K562 (cell line): ENCODE measurements at regions not wholly inside any gene's neighbourhood (a gene's known extent, or its start where the extent isn't known, plus 50 kb on each side); places are given as distances from the start of the nearest gene placed in this dataset.

Experiments
- ATAC-seq: fragments of 200-7000 bp; cut with Tn5 transposase; 3 replicates; pipeline ENCODE4 v1.9.1; 2020; ENCODE audit warnings: moderate library complexity
- BruUV-seq: library from RNA; stranded (reverse); fragments of 400-500 nt; replicated peaks from 2 replicates; lab custom pipeline; 2021; lab: Mats Ljungman, UMichigan
- CTCF ChIA-PET: fragments of 300-600 bp; formaldehyde crosslinking; extraction: SDS; loops from one replicate; lab custom pipeline; 2021; ENCODE audit warnings: low intra/inter-chr PET ratio; lab: Yijun Ruan, JAX
- POLR2A ChIA-PET: fragments of 300-600, 350-650 bp; sonication (Branson Sonifier 250); formaldehyde crosslinking; extraction: SDS; loops from one replicate; lab custom pipeline; 2021; ENCODE audit warnings: antibody characterized with exemption, inconsistent platforms; lab: Yijun Ruan, JAX
- DNase-seq, 4 experiments: peaks; one replicate each; pipeline versions ENCODE4 v3.0.0 to v3.0.0-alpha.2; 2011 to 2018; ENCODE audit warnings: low spot score in 3 of 4, mixed read lengths in 3 of 4; ENCODE audit errors: extremely low read depth in 1 of 4
- FAIRE-seq: peaks from 2 replicates; lab custom pipeline; 2011; peaks lifted over from hg19 to GRCh38; lab: Jason Lieb, UNC
- H2AFZ ChIP-seq: 2 replicates; pipeline ENCODE4 v1.6.0; 2011; ENCODE audit warnings: low read depth, low read length, control low read depth, inconsistent platforms
- H3K27ac ChIP-seq: fragments of 200-600 bp; 3 replicates; pipeline ENCODE4 v1.8.0; 2011; ENCODE audit warnings: low read depth, mild to moderate bottlenecking, control low read depth, inconsistent platforms, low read length, moderate library complexity, mixed read lengths; ENCODE audit errors: extremely low read depth
- H3K27me3 ChIP-seq, 2 experiments: fragments of 300-600 bp in 1 of 2; 2 replicates in 1 of 2; 3 replicates in 1 of 2; pipeline versions ENCODE4 v1.6.0 to v1.8.0; 2011; ENCODE audit warnings: inconsistent platforms in 2 of 2, low read length in 2 of 2, mild to moderate bottlenecking in 1 of 2, mixed read lengths in 1 of 2, moderate library complexity in 1 of 2; ENCODE audit not compliant: control insufficient read depth in 2 of 2, insufficient read depth in 2 of 2
- H3K36me3 ChIP-seq: fragments of 300-600 bp; 3 replicates; pipeline ENCODE4 v1.8.0; 2011; ENCODE audit warnings: mild to moderate bottlenecking, low read length, inconsistent platforms; ENCODE audit not compliant: control insufficient read depth, insufficient read depth
- H3K4me1 ChIP-seq, 2 experiments: fragments of 200-600 bp in 1 of 2; replicated peaks in 1 of 2; 2 replicates in 1 of 2; 3 replicates in 1 of 2; pipeline versions ENCODE4 v1.5.1 to v1.8.0; 2011; ENCODE audit warnings: inconsistent platforms in 2 of 2, low read length in 2 of 2, mild to moderate bottlenecking in 1 of 2, mixed read lengths in 1 of 2, moderate library complexity in 1 of 2; ENCODE audit not compliant: control insufficient read depth in 2 of 2, insufficient read depth in 2 of 2
- H3K4me2 ChIP-seq: 2 replicates; pipeline ENCODE4 v1.6.1; 2011; ENCODE audit warnings: low read length, control low read depth, inconsistent platforms, mixed read lengths; ENCODE audit not compliant: insufficient read depth
- H3K4me3 ChIP-seq: fragments of 200-600 bp; sonication (generic), shearing (Covaris generic); 2 replicates; pipeline ENCODE4 v1.5.1; 2016; ENCODE audit warnings: control low read depth, inconsistent platforms
- H3K79me2 ChIP-seq: fragments of 200-600 bp; 3 replicates; pipeline ENCODE4 v1.8.0; 2011; ENCODE audit warnings: low read length, inconsistent platforms; ENCODE audit not compliant: control insufficient read depth, insufficient read depth
- H3K9ac ChIP-seq, 2 experiments: 2 replicates each; pipeline versions ENCODE4 v1.6.0 to v1.6.1; 2011; ENCODE audit warnings: low read depth in 2 of 2, low read length in 2 of 2, control low read depth in 1 of 2, inconsistent platforms in 1 of 2, mild to moderate bottlenecking in 1 of 2, mixed read lengths in 1 of 2; ENCODE audit not compliant: insufficient read depth in 1 of 2
- H3K9me1 ChIP-seq: one replicate; pipeline ENCODE4 v1.6.0; 2011; ENCODE audit warnings: inconsistent platforms, mild to moderate bottlenecking, low read length, moderate library complexity; ENCODE audit not compliant: control insufficient read depth, insufficient read depth
- H3K9me3 ChIP-seq: replicated peaks from 2 replicates; pipeline ENCODE4 v1.5.1; 2011; ENCODE audit warnings: low read depth, low read length, inconsistent platforms; ENCODE audit not compliant: control insufficient read depth, insufficient read depth
- H4K20me1 ChIP-seq: replicated peaks from 2 replicates; pipeline ENCODE4 v1.6.1; 2011; ENCODE audit warnings: low read length, inconsistent platforms, mixed read lengths; ENCODE audit not compliant: control insufficient read depth, insufficient read depth
- BRF1 ChIP-seq: IDR thresholded peaks from 3 replicates; pipeline ENCODE4 v1.6.1; 2011; ENCODE audit warnings: borderline replicate concordance, mild to moderate bottlenecking; ENCODE audit not compliant: insufficient read length; ENCODE audit errors: extremely low read depth
- CBX8 ChIP-seq: fragments of 200-600 bp; sonication (generic); IDR thresholded peaks from 2 replicates; pipeline ENCODE4 v1.6.1; 2012; ENCODE audit warnings: borderline replicate concordance, mixed run types, low read depth, mild to moderate bottlenecking, moderate library complexity, mixed read lengths, low read length, control low read depth, inconsistent platforms; ENCODE audit not compliant: poor library complexity, severe bottlenecking; ENCODE audit errors: extremely low read depth
- E2F5 ChIP-seq: sonication (generic); formaldehyde crosslinking; IDR thresholded peaks from 2 replicates; pipeline ENCODE4 v1.8.0; 2022; ENCODE audit warnings: mild to moderate bottlenecking, missing genetic modification reagents
- GATA2 ChIP-seq: sonication (generic); formaldehyde crosslinking; IDR thresholded peaks from 2 replicates; pipeline ENCODE4 v1.4.0; 2020; ENCODE audit warnings: mild to moderate bottlenecking, missing genetic modification reagents
- KLF13 ChIP-seq: fragments of 450-650 bp; IDR thresholded peaks from 2 replicates; pipeline ENCODE4 v1.6.1; 2016; ENCODE audit warnings: missing genetic modification characterization, low read depth, mild to moderate bottlenecking, missing compliant biosample characterization, moderate library complexity, borderline replicate concordance
- PURB ChIP-seq: sonication (generic); formaldehyde crosslinking; IDR thresholded peaks from 2 replicates; pipeline ENCODE4 v1.9.0; 2021; ENCODE audit warnings: low read depth, mild to moderate bottlenecking, missing genetic modification reagents
- ZNF57 ChIP-seq: fragments of 450-650 bp; formaldehyde crosslinking; IDR thresholded peaks from 2 replicates; pipeline ENCODE4 v1.4.0; 2020; ENCODE audit warnings: mild to moderate bottlenecking, moderate library complexity
- ZNF696 ChIP-seq: fragments of 250-450 bp; sonication (Bioruptor Pico); conservative IDR thresholded peaks from 2 replicates; pipeline ENCODE4 v1.4.0; 2020; ENCODE audit warnings: mild to moderate bottlenecking, moderate library complexity
- WGBS: fragments of 100-300 bp; shearing (Covaris generic); methylation state at CpG from one replicate; pipeline ENCODE4 v1.1.6; 2016; ENCODE audit warnings: low coverage, mixed read lengths; ENCODE audit not compliant: insufficient coverage; ENCODE audit errors: missing lambda C conversion rate; 5-methylcytosine and 5-hydroxymethylcytosine counted together
- in situ Hi-C: fragments of 300-500 bp; cut with MboI; formaldehyde crosslinking; loops from 4 replicates; pipeline ENCODE4 v1.15.0; 2018; ENCODE audit warnings: inconsistent platforms, mixed read lengths
- intact Hi-C: fragments of 100-400 bp; cut with micrococcal nuclease; formaldehyde crosslinking; loops from 2 replicates; pipeline ENCODE4 v1.14.2; 2022
- TF ChIP-seq, protein P1 (sequence below): fragments of 250-450 bp; sonication (Bioruptor Pico); IDR thresholded peaks from 2 replicates; pipeline ENCODE4 v1.5.0; 2021; ENCODE audit warnings: mild to moderate bottlenecking, moderate library complexity
- TF ChIP-seq, protein P2 (sequence below): IDR thresholded peaks from 3 replicates; pipeline ENCODE4 v1.6.1; 2011; ENCODE audit warnings: borderline replicate concordance, mild to moderate bottlenecking, moderate library complexity; ENCODE audit not compliant: insufficient read length; ENCODE audit errors: extremely low read depth
- TF ChIP-seq, protein P3 (sequence below): sonication (generic); formaldehyde crosslinking; IDR thresholded peaks from 2 replicates; pipeline ENCODE4 v1.8.1; 2022; ENCODE audit warnings: missing genetic modification reagents

- H3K27ac ChIP-seq: no peak overlapping the region
- no TSS peak for BruUV-seq
- FAIRE-seq: no peak
Measured at GRCh38 chr14:43669355-43669754, 837.7 kb downstream of the FSCB start.

More at GRCh38 chr14:43669355-43669754, 837.7 kb downstream of the FSCB start:
- Histone ChIP-seq H3K79me2 (no peaks in the 10 kb centered on the region), H2AFZ (no peak overlapping the region), H3K9ac (no peak overlapping the region), H3K4me3 (no peak overlapping the region), H3K4me1 (no peaks in the 10 kb centered on the region), H3K36me3 (no peaks in the 10 kb centered on the region), H3K4me2 (no peak overlapping the region), H3K27me3 (no peaks in the 10 kb centered on the region), H3K9me1 (no peaks in the 10 kb centered on the region), H4K20me1 (no peaks in the 10 kb centered on the region), H3K9me3 (no peaks in the 10 kb centered on the region)
- 0% methylated on average over 1 of the region's 1 CpG for WGBS
- in situ Hi-C loops: no loop called here
- DNase-seq: no peak
- TF ChIP-seq BRF1: no peak
- TF ChIP-seq CBX8: no peak
- TF ChIP-seq, protein P1, sequence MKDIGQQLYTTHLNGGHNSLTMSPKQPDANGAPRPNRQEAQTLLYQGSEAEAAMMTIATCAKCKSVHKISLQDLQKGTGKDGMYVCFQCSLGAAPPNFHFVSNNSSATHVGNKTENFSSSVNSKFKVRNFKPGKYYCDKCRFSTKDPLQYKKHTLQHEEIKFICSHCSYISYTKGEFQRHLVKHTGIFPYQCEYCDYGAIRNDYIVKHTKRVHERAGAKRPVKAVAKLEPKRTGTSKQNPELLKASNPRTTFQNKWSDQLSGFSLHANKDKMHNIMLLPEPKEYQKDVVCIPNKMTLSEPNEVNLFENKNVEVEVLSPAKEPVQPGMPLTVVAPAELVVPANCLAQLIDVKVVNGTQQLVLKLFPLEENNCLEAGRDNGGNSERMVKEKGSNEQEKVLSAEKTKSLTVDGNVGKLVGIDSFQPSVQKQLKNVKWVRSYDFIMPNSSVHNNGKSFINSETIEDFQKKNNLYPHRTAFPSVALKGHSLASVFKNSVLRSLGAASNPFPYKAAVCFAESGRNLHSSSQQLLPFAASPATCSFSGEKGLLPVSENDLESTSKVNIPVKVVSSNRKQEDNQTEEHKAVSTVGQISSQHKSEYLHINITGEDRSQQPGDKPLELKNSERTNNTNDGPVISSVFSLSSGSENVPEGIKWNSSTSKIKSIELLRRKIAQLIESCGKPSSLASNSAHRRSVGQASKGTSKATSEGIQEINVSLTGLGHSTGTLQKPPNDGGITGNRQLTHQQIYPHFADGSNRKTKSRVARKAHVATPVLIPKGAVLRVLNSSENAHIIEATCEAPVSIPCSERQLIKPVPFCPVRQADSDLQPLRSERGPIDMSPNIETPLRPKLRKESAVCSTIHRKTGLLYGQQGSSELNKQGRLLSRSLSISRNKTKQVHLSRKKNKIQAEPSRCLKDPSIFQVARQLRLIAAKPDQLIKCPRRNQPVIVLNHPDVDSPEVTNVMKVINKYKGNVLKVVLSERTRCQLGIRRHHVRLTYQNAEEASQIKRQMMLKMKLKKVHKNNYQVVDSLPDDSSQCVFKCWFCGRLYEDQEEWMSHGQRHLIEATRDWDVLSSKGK (CRISPR knock-in tag): no peak
- no peak for TF ChIP-seq KLF13 (tag)
- no peak for TF ChIP-seq PURB (CRISPR knock-in tag)
- no peak for TF ChIP-seq GATA2 (CRISPR knock-in tag)
- TF ChIP-seq, protein P2, sequence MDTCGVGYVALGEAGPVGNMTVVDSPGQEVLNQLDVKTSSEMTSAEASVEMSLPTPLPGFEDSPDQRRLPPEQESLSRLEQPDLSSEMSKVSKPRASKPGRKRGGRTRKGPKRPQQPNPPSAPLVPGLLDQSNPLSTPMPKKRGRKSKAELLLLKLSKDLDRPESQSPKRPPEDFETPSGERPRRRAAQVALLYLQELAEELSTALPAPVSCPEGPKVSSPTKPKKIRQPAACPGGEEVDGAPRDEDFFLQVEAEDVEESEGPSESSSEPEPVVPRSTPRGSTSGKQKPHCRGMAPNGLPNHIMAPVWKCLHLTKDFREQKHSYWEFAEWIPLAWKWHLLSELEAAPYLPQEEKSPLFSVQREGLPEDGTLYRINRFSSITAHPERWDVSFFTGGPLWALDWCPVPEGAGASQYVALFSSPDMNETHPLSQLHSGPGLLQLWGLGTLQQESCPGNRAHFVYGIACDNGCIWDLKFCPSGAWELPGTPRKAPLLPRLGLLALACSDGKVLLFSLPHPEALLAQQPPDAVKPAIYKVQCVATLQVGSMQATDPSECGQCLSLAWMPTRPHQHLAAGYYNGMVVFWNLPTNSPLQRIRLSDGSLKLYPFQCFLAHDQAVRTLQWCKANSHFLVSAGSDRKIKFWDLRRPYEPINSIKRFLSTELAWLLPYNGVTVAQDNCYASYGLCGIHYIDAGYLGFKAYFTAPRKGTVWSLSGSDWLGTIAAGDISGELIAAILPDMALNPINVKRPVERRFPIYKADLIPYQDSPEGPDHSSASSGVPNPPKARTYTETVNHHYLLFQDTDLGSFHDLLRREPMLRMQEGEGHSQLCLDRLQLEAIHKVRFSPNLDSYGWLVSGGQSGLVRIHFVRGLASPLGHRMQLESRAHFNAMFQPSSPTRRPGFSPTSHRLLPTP: no peak
- TF ChIP-seq, protein P3, sequence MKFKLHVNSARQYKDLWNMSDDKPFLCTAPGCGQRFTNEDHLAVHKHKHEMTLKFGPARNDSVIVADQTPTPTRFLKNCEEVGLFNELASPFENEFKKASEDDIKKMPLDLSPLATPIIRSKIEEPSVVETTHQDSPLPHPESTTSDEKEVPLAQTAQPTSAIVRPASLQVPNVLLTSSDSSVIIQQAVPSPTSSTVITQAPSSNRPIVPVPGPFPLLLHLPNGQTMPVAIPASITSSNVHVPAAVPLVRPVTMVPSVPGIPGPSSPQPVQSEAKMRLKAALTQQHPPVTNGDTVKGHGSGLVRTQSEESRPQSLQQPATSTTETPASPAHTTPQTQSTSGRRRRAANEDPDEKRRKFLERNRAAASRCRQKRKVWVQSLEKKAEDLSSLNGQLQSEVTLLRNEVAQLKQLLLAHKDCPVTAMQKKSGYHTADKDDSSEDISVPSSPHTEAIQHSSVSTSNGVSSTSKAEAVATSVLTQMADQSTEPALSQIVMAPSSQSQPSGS (CRISPR knock-in tag): no peak
- TF ChIP-seq ZNF57 (CRISPR knock-in tag): no peak
- TF ChIP-seq E2F5 (CRISPR knock-in tag): no peak
- no peak for TF ChIP-seq ZNF696 (CRISPR knock-in tag)
- no peak for ATAC-seq
- ChIA-PET POLR2A (no interaction called here), CTCF (no interaction called here)
- intact Hi-C loops: no loop called here
